ENCODE measurements at regions not wholly inside any gene's neighbourhood (a gene's known extent, or its start where the extent isn't known, plus 50 kb on each side); places are given as distances from the start of the nearest gene placed in this dataset.

DNA sequence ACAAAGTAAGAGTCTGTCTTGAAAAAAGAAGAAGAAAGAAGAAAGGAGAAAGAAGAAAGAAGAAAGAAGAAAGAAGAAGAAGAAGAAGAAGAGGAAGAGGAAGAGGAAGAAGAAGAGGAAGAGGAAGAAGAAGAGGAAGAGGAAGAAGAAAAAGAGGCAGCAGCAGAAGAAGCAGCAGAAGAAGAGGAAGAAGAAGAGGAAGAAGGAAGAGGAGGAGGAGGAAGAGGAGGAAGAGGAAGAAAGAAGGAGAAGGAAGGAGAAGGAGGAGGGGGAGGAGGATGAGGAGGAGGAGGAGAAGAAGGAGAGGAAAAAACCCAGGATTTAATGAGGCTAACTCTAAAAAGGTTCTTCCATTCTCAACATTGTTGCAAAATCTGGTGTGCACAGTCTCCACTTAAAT, 95.4 kb upstream of the PDE10A start (continued):
- TF ChIP-seq, protein P1, sequence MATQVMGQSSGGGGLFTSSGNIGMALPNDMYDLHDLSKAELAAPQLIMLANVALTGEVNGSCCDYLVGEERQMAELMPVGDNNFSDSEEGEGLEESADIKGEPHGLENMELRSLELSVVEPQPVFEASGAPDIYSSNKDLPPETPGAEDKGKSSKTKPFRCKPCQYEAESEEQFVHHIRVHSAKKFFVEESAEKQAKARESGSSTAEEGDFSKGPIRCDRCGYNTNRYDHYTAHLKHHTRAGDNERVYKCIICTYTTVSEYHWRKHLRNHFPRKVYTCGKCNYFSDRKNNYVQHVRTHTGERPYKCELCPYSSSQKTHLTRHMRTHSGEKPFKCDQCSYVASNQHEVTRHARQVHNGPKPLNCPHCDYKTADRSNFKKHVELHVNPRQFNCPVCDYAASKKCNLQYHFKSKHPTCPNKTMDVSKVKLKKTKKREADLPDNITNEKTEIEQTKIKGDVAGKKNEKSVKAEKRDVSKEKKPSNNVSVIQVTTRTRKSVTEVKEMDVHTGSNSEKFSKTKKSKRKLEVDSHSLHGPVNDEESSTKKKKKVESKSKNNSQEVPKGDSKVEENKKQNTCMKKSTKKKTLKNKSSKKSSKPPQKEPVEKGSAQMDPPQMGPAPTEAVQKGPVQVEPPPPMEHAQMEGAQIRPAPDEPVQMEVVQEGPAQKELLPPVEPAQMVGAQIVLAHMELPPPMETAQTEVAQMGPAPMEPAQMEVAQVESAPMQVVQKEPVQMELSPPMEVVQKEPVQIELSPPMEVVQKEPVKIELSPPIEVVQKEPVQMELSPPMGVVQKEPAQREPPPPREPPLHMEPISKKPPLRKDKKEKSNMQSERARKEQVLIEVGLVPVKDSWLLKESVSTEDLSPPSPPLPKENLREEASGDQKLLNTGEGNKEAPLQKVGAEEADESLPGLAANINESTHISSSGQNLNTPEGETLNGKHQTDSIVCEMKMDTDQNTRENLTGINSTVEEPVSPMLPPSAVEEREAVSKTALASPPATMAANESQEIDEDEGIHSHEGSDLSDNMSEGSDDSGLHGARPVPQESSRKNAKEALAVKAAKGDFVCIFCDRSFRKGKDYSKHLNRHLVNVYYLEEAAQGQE (IDR thresholded peaks at IDR 0.05; ENCODE audit: unreplicated experiment): no peak
- TF ChIP-seq, protein P2, sequence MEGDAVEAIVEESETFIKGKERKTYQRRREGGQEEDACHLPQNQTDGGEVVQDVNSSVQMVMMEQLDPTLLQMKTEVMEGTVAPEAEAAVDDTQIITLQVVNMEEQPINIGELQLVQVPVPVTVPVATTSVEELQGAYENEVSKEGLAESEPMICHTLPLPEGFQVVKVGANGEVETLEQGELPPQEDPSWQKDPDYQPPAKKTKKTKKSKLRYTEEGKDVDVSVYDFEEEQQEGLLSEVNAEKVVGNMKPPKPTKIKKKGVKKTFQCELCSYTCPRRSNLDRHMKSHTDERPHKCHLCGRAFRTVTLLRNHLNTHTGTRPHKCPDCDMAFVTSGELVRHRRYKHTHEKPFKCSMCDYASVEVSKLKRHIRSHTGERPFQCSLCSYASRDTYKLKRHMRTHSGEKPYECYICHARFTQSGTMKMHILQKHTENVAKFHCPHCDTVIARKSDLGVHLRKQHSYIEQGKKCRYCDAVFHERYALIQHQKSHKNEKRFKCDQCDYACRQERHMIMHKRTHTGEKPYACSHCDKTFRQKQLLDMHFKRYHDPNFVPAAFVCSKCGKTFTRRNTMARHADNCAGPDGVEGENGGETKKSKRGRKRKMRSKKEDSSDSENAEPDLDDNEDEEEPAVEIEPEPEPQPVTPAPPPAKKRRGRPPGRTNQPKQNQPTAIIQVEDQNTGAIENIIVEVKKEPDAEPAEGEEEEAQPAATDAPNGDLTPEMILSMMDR (conservative IDR thresholded peaks at IDR 0.05; ENCODE audit: low read depth in 2 of 2): no peak
- TF ChIP-seq STAT1 (IDR thresholded peaks at IDR 0.05; ENCODE audit: unreplicated experiment) (no peak), EZH2phosphoT487 (IDR thresholded peaks at IDR 0.05; ENCODE audit: unreplicated experiment) (no peak), ZNF114 (CRISPR knock-in tag; IDR thresholded peaks at IDR 0.05) (no peak)

DNA sequence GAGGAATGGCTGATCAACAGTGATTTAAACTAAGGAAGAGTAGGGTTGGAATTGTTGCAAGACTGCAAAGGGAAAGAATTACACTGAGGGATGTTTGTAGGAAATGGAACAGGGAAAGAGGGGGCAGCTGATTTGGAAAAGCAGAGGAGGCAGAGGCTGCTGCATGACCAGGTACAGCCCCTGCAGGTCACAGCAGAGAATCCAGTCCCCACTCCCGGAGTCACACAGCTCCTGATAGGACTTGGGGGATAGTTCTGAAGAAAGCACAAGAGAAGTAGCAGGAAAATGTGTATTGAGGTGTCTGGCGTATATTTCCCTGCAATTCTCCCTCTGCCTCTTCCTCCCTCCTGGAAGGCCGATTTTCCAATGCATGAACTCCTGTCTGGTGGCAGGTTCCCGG, 92.5 kb upstream of the PDE10A start:
- no peak overlapping the region for H3K4me3 Mint-ChIP-seq
- no peaks in the 10 kb centered on the region; the same call in 1 of the 3 replicates for H3K4me1 Mint-ChIP-seq
- H3K27ac Mint-ChIP-seq: no peak overlapping the region
- H3K4me1 ChIP-seq (ENCODE audit: insufficient read depth): no peaks in the 10 kb centered on the region
- DNase-seq (ENCODE audit: low spot score): peak; percentile 31
- H3K4me2 ChIP-seq: no peak overlapping the region
- H3K27me3 Mint-ChIP-seq (ENCODE audit: insufficient read depth, low read depth, poor library complexity): peaks cover 3% of the 10 kb centered on the region
- no peaks in the 10 kb centered on the region for H3F3A ChIP-seq (replicated peaks; ENCODE audit: low read depth)
- peak overlapping the region; percentile 80; the same call in 1 of the 2 replicates for H2AFZ ChIP-seq
- no peaks in the 10 kb centered on the region for H3K79me2 ChIP-seq (replicated peaks; ENCODE audit: insufficient read depth)
- H3K9me2 ChIP-seq (ENCODE audit: insufficient read depth): no peaks in the 10 kb centered on the region
- TF ChIP-seq ZNF331 (CRISPR knock-in tag; IDR thresholded peaks at IDR 0.05; ENCODE audit: low read depth): no peak
- TF ChIP-seq, protein P3, sequence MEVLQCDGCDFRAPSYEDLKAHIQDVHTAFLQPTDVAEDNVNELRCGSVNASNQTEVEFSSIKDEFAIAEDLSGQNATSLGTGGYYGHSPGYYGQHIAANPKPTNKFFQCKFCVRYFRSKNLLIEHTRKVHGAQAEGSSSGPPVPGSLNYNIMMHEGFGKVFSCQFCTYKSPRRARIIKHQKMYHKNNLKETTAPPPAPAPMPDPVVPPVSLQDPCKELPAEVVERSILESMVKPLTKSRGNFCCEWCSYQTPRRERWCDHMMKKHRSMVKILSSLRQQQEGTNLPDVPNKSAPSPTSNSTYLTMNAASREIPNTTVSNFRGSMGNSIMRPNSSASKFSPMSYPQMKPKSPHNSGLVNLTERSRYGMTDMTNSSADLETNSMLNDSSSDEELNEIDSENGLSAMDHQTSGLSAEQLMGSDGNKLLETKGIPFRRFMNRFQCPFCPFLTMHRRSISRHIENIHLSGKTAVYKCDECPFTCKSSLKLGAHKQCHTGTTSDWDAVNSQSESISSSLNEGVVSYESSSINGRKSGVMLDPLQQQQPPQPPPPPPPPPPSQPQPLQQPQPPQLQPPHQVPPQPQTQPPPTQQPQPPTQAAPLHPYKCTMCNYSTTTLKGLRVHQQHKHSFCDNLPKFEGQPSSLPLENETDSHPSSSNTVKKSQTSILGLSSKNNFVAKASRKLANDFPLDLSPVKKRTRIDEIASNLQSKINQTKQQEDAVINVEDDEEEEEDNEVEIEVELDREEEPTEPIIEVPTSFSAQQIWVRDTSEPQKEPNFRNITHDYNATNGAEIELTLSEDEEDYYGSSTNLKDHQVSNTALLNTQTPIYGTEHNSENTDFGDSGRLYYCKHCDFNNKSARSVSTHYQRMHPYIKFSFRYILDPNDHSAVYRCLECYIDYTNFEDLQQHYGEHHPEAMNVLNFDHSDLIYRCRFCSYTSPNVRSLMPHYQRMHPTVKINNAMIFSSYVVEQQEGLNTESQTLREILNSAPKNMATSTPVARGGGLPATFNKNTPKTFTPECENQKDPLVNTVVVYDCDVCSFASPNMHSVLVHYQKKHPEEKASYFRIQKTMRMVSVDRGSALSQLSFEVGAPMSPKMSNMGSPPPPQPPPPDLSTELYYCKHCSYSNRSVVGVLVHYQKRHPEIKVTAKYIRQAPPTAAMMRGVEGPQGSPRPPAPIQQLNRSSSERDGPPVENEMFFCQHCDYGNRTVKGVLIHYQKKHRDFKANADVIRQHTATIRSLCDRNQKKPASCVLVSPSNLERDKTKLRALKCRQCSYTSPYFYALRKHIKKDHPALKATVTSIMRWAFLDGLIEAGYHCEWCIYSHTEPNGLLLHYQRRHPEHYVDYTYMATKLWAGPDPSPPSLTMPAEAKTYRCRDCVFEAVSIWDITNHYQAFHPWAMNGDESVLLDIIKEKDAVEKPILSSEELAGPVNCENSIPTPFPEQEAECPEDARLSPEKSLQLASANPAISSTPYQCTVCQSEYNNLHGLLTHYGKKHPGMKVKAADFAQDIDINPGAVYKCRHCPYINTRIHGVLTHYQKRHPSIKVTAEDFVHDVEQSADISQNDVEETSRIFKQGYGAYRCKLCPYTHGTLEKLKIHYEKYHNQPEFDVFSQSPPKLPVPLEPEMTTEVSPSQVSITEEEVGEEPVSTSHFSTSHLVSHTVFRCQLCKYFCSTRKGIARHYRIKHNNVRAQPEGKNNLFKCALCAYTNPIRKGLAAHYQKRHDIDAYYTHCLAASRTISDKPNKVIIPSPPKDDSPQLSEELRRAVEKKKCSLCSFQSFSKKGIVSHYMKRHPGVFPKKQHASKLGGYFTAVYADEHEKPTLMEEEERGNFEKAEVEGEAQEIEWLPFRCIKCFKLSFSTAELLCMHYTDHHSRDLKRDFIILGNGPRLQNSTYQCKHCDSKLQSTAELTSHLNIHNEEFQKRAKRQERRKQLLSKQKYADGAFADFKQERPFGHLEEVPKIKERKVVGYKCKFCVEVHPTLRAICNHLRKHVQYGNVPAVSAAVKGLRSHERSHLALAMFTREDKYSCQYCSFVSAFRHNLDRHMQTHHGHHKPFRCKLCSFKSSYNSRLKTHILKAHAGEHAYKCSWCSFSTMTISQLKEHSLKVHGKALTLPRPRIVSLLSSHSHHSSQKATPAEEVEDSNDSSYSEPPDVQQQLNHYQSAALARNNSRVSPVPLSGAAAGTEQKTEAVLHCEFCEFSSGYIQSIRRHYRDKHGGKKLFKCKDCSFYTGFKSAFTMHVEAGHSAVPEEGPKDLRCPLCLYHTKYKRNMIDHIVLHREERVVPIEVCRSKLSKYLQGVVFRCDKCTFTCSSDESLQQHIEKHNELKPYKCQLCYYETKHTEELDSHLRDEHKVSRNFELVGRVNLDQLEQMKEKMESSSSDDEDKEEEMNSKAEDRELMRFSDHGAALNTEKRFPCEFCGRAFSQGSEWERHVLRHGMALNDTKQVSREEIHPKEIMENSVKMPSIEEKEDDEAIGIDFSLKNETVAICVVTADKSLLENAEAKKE (CRISPR knock-in tag; IDR thresholded peaks at IDR 0.05): no peak
- H4K20me1 ChIP-seq (replicated peaks; ENCODE audit: insufficient read depth): no peaks in the 10 kb centered on the region
- H3K4me3 ChIP-seq: no peak overlapping the region
- no peaks in the 10 kb centered on the region for H3K27me3 ChIP-seq (ENCODE audit: insufficient read depth)
- H3K36me3 Mint-ChIP-seq (ENCODE audit: low read depth): peaks cover 7% of the 10 kb centered on the region; the same call in 2 of the 3 replicates
- no peak overlapping the region for H3K27ac ChIP-seq (ENCODE audit: low read depth)
- ATAC-seq: peak; percentile 79
- peaks cover 4% of the 10 kb centered on the region; the same call in 2 of the 3 replicates for H3K9me3 Mint-ChIP-seq
- no peaks in the 10 kb centered on the region for H3K36me3 ChIP-seq (ENCODE audit: insufficient read depth)

Data from GM23338 (cell line).